HCT116 (cell line): ENCODE measurements at regions not wholly inside any gene's neighbourhood (a gene's known extent, or its start where the extent isn't known, plus 50 kb on each side); places are given as distances from the start of the nearest gene placed in this dataset.
A peak's percentile ranks its signal among the peaks of the same experiment; 100 is the strongest.

Source experiments
- ATAC-seq: fragments of 200-7000 bp; cut with Tn5 transposase; 2 replicates; pipeline ENCODE4 v1.9.1; 2020; ENCODE audit warnings: mild to moderate bottlenecking, moderate library complexity
- BruUV-seq: library from RNA; stranded (reverse); fragments of 400-500 nt; replicated peaks from 2 replicates; lab custom pipeline; 2021; lab: Mats Ljungman, UMichigan
- CTCF ChIA-PET: fragments of 300-600 bp; sonication (Branson Sonifier 250); formaldehyde crosslinking; loops from one replicate; lab custom pipeline; 2021; ENCODE audit warnings: antibody characterized with exemption; lab: Charles Lee
- POLR2A ChIA-PET: fragments of 300-600, 350-600 bp; sonication (Branson Sonifier 250); formaldehyde crosslinking; loops from one replicate; lab custom pipeline; 2021; ENCODE audit warnings: antibody characterized with exemption; lab: Charles Lee
- RAD21 ChIA-PET, 2 experiments: fragments of 300-600 bp; sonication (Branson Sonifier 250); formaldehyde crosslinking; loops; one replicate each; lab custom pipeline; 2023; ENCODE audit warnings: low total read pairs in 2 of 2; ENCODE audit not compliant: uncharacterized antibody in 2 of 2, unreplicated experiment in 2 of 2, low non-redundant PET in 1 of 2; lab: Charles Lee
- DNase-seq: peaks from one replicate; pipeline ENCODE4 v3.0.0-alpha.2; 2010; ENCODE audit warnings: low read depth, low spot score
- H2AFZ ChIP-seq: fragments of 200-600 bp; shearing (Covaris generic), sonication (generic); 2 replicates; pipeline ENCODE4 v1.6.1; 2017; ENCODE audit warnings: low read depth, mixed run types, mixed read lengths, antibody characterized with exemption, low read length; ENCODE audit not compliant: poor library complexity, severe bottlenecking
- H3K27ac ChIP-seq: 2 replicates; pipeline ENCODE4 v1.5.1; 2012; ENCODE audit warnings: low read depth, low read length
- H3K27me3 ChIP-seq: fragments of 200-600 bp; sonication (generic); 2 replicates; pipeline ENCODE4 v1.6.1; 2016; ENCODE audit warnings: mixed run types, low read length, mixed read lengths; ENCODE audit not compliant: insufficient read depth
- H3K36me3 ChIP-seq, 2 experiments: fragments of 200-500 bp in 1 of 2; fragments of 200-600 bp in 1 of 2; sonication (Bioruptor generic) in 1 of 2; sonication (generic) in 1 of 2; 2 replicates each; pipeline versions ENCODE4 v1.5.1 to v1.6.1; 2014 to 2016; ENCODE audit warnings: low read length in 2 of 2, inconsistent platforms in 1 of 2, mixed read lengths in 1 of 2, mixed run types in 1 of 2; ENCODE audit not compliant: insufficient read depth in 2 of 2, control insufficient read depth in 1 of 2
- H3K4me1 ChIP-seq, 2 experiments: fragments of 200-600 bp in 1 of 2; sonication (generic) in 1 of 2; 2 replicates each; pipeline versions ENCODE4 v1.5.1 to v1.6.1; 2012 to 2017; ENCODE audit warnings: low read length in 2 of 2, inconsistent platforms in 1 of 2, mild to moderate bottlenecking in 1 of 2, mixed read lengths in 1 of 2, mixed run types in 1 of 2, moderate library complexity in 1 of 2; ENCODE audit not compliant: insufficient read depth in 2 of 2, control insufficient read depth in 1 of 2
- H3K4me2 ChIP-seq: fragments of 200-600 bp; sonication (generic); 2 replicates; pipeline ENCODE4 v1.6.1; 2017; ENCODE audit warnings: mixed run types, low read length, mixed read lengths
- H3K4me3 ChIP-seq, 2 experiments: fragments of 200-600 bp in 1 of 2; sonication (generic) in 1 of 2; replicated peaks in 1 of 2; 2 replicates each; pipeline ENCODE4 v1.5.1; 2011 to 2016; ENCODE audit warnings: low read length in 2 of 2, control low read depth in 1 of 2, low read depth in 1 of 2, mild to moderate bottlenecking in 1 of 2, mixed read lengths in 1 of 2, mixed run types in 1 of 2
- H3K79me2 ChIP-seq: fragments of 200-600 bp; sonication (generic); 2 replicates; pipeline ENCODE4 v1.6.1; 2017; ENCODE audit warnings: mild to moderate bottlenecking, mixed run types, low read length, moderate library complexity, mixed read lengths; ENCODE audit not compliant: insufficient read depth
- H3K9ac ChIP-seq: fragments of 200-600 bp; sonication (generic); 2 replicates; pipeline ENCODE4 v1.6.1; 2016; ENCODE audit warnings: low read length, mixed read lengths
- H3K9me2 ChIP-seq: fragments of 200-600 bp; sonication (generic), shearing (Covaris generic); 2 replicates; pipeline ENCODE4 v1.6.1; 2017; ENCODE audit warnings: mixed run types, mild to moderate bottlenecking, moderate library complexity; ENCODE audit not compliant: insufficient read depth
- H3K9me3 ChIP-seq, 2 experiments: fragments of 200-500 bp in 1 of 2; fragments of 200-600 bp in 1 of 2; sonication (Bioruptor generic) in 1 of 2; sonication (generic) in 1 of 2; 2 replicates each; pipeline ENCODE4 v1.6.1; 2014 to 2017; ENCODE audit warnings: low read length in 2 of 2, mixed read lengths in 2 of 2, inconsistent platforms in 1 of 2, low read depth in 1 of 2, mild to moderate bottlenecking in 1 of 2, mixed run types in 1 of 2, moderate library complexity in 1 of 2; ENCODE audit not compliant: control insufficient read depth in 1 of 2, insufficient read depth in 1 of 2
- H4K20me1 ChIP-seq: fragments of 200-600 bp; sonication (generic), shearing (Covaris generic); 2 replicates; pipeline ENCODE4 v1.6.1; 2017; ENCODE audit warnings: mixed run types, mild to moderate bottlenecking, moderate library complexity; ENCODE audit not compliant: insufficient read depth
- CBX3 ChIP-seq: IDR thresholded peaks from 2 replicates; pipeline ENCODE4 v1.6.1; 2012; ENCODE audit warnings: low read depth
- CTCF ChIP-seq, 3 experiments: fragments of 200-600 bp in 1 of 3; sonication (generic) in 1 of 3; IDR thresholded peaks in 2 of 3; conservative IDR thresholded peaks in 1 of 3; 2 replicates each; pipeline ENCODE4 v1.5.1; 2012 to 2017; ENCODE audit warnings: low read depth in 2 of 3, low read length in 2 of 3, antibody characterized with exemption in 1 of 3, borderline replicate concordance in 1 of 3, control low read depth in 1 of 3, mild to moderate bottlenecking in 1 of 3, mixed read lengths in 1 of 3, mixed run types in 1 of 3, moderate library complexity in 1 of 3; ENCODE audit not compliant: insufficient read depth in 1 of 3
- EGR1 ChIP-seq: IDR thresholded peaks from 2 replicates; pipeline ENCODE4 v1.6.1; 2012; ENCODE audit warnings: low read depth
- EZH2phosphoT487 ChIP-seq: fragments of 200-600 bp; IDR thresholded peaks from 2 replicates; pipeline ENCODE4 v1.6.1; 2018; ENCODE audit warnings: antibody characterized with exemption, borderline replicate concordance
- JUND ChIP-seq: IDR thresholded peaks from 2 replicates; pipeline ENCODE4 v1.6.1; 2012
- POLR2A ChIP-seq: IDR thresholded peaks from 2 replicates; pipeline ENCODE4 v1.7.0; 2011; ENCODE audit warnings: borderline replicate concordance; ENCODE audit not compliant: insufficient read depth, insufficient read length; ENCODE audit errors: extremely low read depth
- POLR2AphosphoS5 ChIP-seq: IDR thresholded peaks from 2 replicates; pipeline ENCODE4 v1.6.1; 2011; ENCODE audit warnings: mild to moderate bottlenecking, low read depth, low read length, moderate library complexity
- RAD21 ChIP-seq: IDR thresholded peaks from 2 replicates; pipeline ENCODE4 v1.6.1; 2012; ENCODE audit warnings: low read depth, mild to moderate bottlenecking
- REST ChIP-seq: IDR thresholded peaks from 2 replicates; pipeline ENCODE4 v1.6.1; 2012; ENCODE audit warnings: low read depth
- SP1 ChIP-seq: IDR thresholded peaks from 2 replicates; pipeline ENCODE4 v1.6.1; 2012; ENCODE audit warnings: low read depth
- SRF ChIP-seq: IDR thresholded peaks from 2 replicates; pipeline ENCODE4 v1.6.1; 2012; ENCODE audit warnings: low read depth
- intact Hi-C: fragments of 100-400 bp; cut with micrococcal nuclease; formaldehyde crosslinking; loops from 2 replicates; pipeline ENCODE4 v1.10.0; 2022

GRCh38 chr18:29163596-29163995, 986.7 kb upstream of the CDH2 start:
- ATAC-seq: no peak
- Histone ChIP-seq H2AFZ (no peak overlapping the region), H3K4me1 (peaks cover 14 to 43% of the 10 kb centered on the region in 2 experiments), H3K9me2 (no peaks in the 10 kb centered on the region), H4K20me1 (no peaks in the 10 kb centered on the region), H3K4me3 (no peak overlapping the region), H3K9ac (peak overlapping the region; percentile 27; the same call in 1 of the 2 replicates), H3K79me2 (no peaks in the 10 kb centered on the region), H3K36me3 (no peaks in the 10 kb centered on the region), H3K4me2 (peak overlapping the region; percentile 54), H3K27ac (peak overlapping the region; percentile 61; the same call in 1 of the 2 replicates), H3K27me3 (no peaks in the 10 kb centered on the region), H3K9me3 (no peaks in the 10 kb centered on the region)
- TF ChIP-seq POLR2A: no peak
- TF ChIP-seq RAD21: no peak
- no peak for TF ChIP-seq SP1
- no peak for TF ChIP-seq EZH2phosphoT487
- TF ChIP-seq EGR1: no peak
- TF ChIP-seq CBX3: no peak
- CTCF ChIA-PET: no interaction called here
- intact Hi-C loops: no loop called here
- RAD21 ChIA-PET: no interaction called here
- BruUV-seq: no TSS peak
- POLR2A ChIA-PET: no interaction called here
- DNase-seq: no peak

GRCh38 chr18:29161429-29161828, 984.5 kb upstream of the CDH2 start:
- H2AFZ ChIP-seq: no peak overlapping the region
- H3K9me2 ChIP-seq: no peaks in the 10 kb centered on the region
- no peak for ATAC-seq
- H3K4me1 ChIP-seq: peaks cover 23 to 62% of the 10 kb centered on the region in 2 experiments
- H3K4me2 ChIP-seq: no peak overlapping the region
- ChIA-PET RAD21 (no interaction called here), POLR2A (no interaction called here), CTCF (no interaction called here)
- H4K20me1 ChIP-seq: no peaks in the 10 kb centered on the region
- H3K36me3 ChIP-seq: no peaks in the 10 kb centered on the region
- H3K4me3 ChIP-seq: no peak overlapping the region
- H3K27me3 ChIP-seq: no peaks in the 10 kb centered on the region
- BruUV-seq: no TSS peak
- no peak overlapping the region for H3K9ac ChIP-seq
- intact Hi-C loops: no loop called here
- no peak for TF ChIP-seq RAD21
- TF ChIP-seq SRF: no peak
- TF ChIP-seq REST: no peak
- no peak for TF ChIP-seq JUND
- TF ChIP-seq SP1: no peak
- no peak for TF ChIP-seq EZH2phosphoT487
- no peak for TF ChIP-seq POLR2AphosphoS5
- TF ChIP-seq CTCF (IDR thresholded peaks at IDR 0.05 in 2 of 3, conservative IDR thresholded peaks at IDR 0.05 in 1 of 3; ENCODE audit: borderline replicate concordance in 1 of 3, insufficient read depth in 1 of 3, low read depth in 2 of 3, low read length in 2 of 3): no peak
- H3K79me2 ChIP-seq: no peaks in the 10 kb centered on the region
- H3K9me3 ChIP-seq: no peaks in the 10 kb centered on the region
- DNase-seq: no peak
- H3K27ac ChIP-seq: no peak overlapping the region
